ENCODE measurements at regions not wholly inside any gene's neighbourhood (a gene's known extent, or its start where the extent isn't known, plus 50 kb on each side); places are given as distances from the start of the nearest gene placed in this dataset.

- Histone ChIP-seq H4K8ac (replicated peaks; ENCODE audit: insufficient read length, low read depth, low read length) (no peak overlapping the region), H2BK5ac (ENCODE audit: insufficient read length, low read length) (no peak overlapping the region), H4K91ac (ENCODE audit: insufficient read length, low read depth, low read length) (no peak overlapping the region), H3K79me2 (ENCODE audit: insufficient read depth, low read length) (no peaks in the 10 kb centered on the region), H4K20me1 (ENCODE audit: control insufficient read depth, insufficient read depth, insufficient read length) (no peaks in the 10 kb centered on the region), H3T11ph (ENCODE audit: low read length) (no peak overlapping the region), H2AK5ac (ENCODE audit: insufficient read length, low read length) (no peak overlapping the region), H3K9me3 (ENCODE audit: control insufficient read depth, low read depth, low read length) (peaks cover 17% of the 10 kb centered on the region), H2BK15ac (ENCODE audit: low read depth, low read length) (no peak overlapping the region), H3K23ac (ENCODE audit: insufficient read length, low read depth, low read length) (no peak overlapping the region), H3K4me1 (ENCODE audit: insufficient read depth, low read length) (no peaks in the 10 kb centered on the region), H3K9ac (ENCODE audit: extremely low read depth, insufficient read length, low read length) (no peak overlapping the region), H2BK120ac (ENCODE audit: low read depth, low read length, poor library complexity, severe bottlenecking) (no peak overlapping the region), H3K23me2 (ENCODE audit: insufficient read length, low read depth, low read length, poor library complexity, severe bottlenecking) (no peaks in the 10 kb centered on the region), H3K56ac (ENCODE audit: insufficient read length, low read depth, low read length) (no peak overlapping the region), H2AFZ (ENCODE audit: low read length) (no peak overlapping the region), H3K4ac (ENCODE audit: low read depth, low read length) (no peak overlapping the region), H3K27me3 (ENCODE audit: insufficient read depth, low read length) (no peaks in the 10 kb centered on the region), H4K5ac (ENCODE audit: insufficient read length, low read depth, low read length) (no peak overlapping the region), H2BK12ac (ENCODE audit: insufficient read length, low read depth, low read length) (no peak overlapping the region), H3K27ac (ENCODE audit: insufficient read length, low read depth, low read length) (no peak overlapping the region), H3K18ac (ENCODE audit: insufficient read length, low read depth, low read length) (no peak overlapping the region), H3K79me1 (ENCODE audit: insufficient read depth, low read depth, low read length, poor library complexity, severe bottlenecking) (no peaks in the 10 kb centered on the region), H3K14ac (ENCODE audit: insufficient read depth, low read length) (no peak overlapping the region), H3K4me2 (ENCODE audit: insufficient read depth, insufficient read length, low read length) (no peak overlapping the region), H2BK20ac (ENCODE audit: low read depth, low read length, poor library complexity, severe bottlenecking) (no peak overlapping the region)
- peaks cover 15 to 18% of the 10 kb centered on the region in 2 experiments for H3K4me1 Mint-ChIP-seq
- H3K4me3 Mint-ChIP-seq: no peak overlapping the region
- no CpG with 5 or more reads among the region's 2 CpGs for WGBS (ENCODE audit: extremely low coverage, insufficient read length, low lambda C conversion rate)
- DNase-seq: no peak
- H3K9me3 Mint-ChIP-seq: peaks cover 28 to 35% of the 10 kb centered on the region in 2 experiments
- no peak for TF ChIP-seq CTCF (conservative IDR thresholded peaks at IDR 0.05)
- peak overlapping the region; percentile 11 to 71 (median 14); a peak in 3 of 7 replicates for H3K27ac Mint-ChIP-seq
- no peaks in the 10 kb centered on the region for H3K27me3 Mint-ChIP-seq (ENCODE audit: low read depth)
- peaks cover 16 to 36% (median 29%) of the 10 kb centered on the region in 3 experiments for H3K36me3 Mint-ChIP-seq (ENCODE audit: insufficient read depth in 1 of 3, low read depth in 3 of 3)
These were observed 877.3 kb downstream of the ROBO2 start for GRCh38 chr3:77917225-77917624.
